WTC11 (cell line): ENCODE measurements at regions not wholly inside any gene's neighbourhood (a gene's known extent, or its start where the extent isn't known, plus 50 kb on each side); places are given as distances from the start of the nearest gene placed in this dataset.

ENCODE experiments used
- ATAC-seq: fragments of 200-7000 bp; cut with Tn5 transposase; 2 replicates; pipeline ENCODE4 v1.10.0; 2021; ENCODE audit warnings: mild to moderate bottlenecking, moderate library complexity
- CTCF ChIA-PET: fragments of 300-600 bp; sonication (Branson Sonifier 250); formaldehyde crosslinking; loops from one replicate; lab custom pipeline; 2021; ENCODE audit warnings: antibody characterized with exemption; lab: Charles Lee
- POLR2A ChIA-PET: fragments of 350-600 bp; sonication (Branson Sonifier 250); formaldehyde crosslinking; loops from one replicate; lab custom pipeline; 2021; ENCODE audit warnings: antibody characterized with exemption; lab: Charles Lee
- DNase-seq: peaks from one replicate; pipeline ENCODE4 v3.0.0; 2021; ENCODE audit warnings: low spot score
- H3K27ac Mint-ChIP-seq: 2 replicates; pipeline ENCODE4 v1.8.0; 2021; ENCODE audit warnings: mixed read lengths
- H3K27me3 Mint-ChIP-seq: 2 replicates; pipeline ENCODE4 v1.8.0; 2021; ENCODE audit warnings: low read depth, mild to moderate bottlenecking, moderate library complexity, mixed read lengths
- H3K36me3 Mint-ChIP-seq: 2 replicates; pipeline ENCODE4 v1.8.0; 2021; ENCODE audit warnings: mixed read lengths
- H3K4me1 Mint-ChIP-seq: 2 replicates; pipeline ENCODE4 v1.8.0; 2022; ENCODE audit warnings: mixed read lengths
- H3K4me3 Mint-ChIP-seq: 2 replicates; pipeline ENCODE4 v1.8.0; 2021; ENCODE audit warnings: mild to moderate bottlenecking, moderate library complexity, mixed read lengths
- H3K9me3 Mint-ChIP-seq: 2 replicates; pipeline ENCODE4 v1.8.0; 2021; ENCODE audit warnings: mixed read lengths
- AFF4 ChIP-seq: sonication (generic); formaldehyde crosslinking; IDR thresholded peaks from 2 replicates; pipeline ENCODE4 v1.8.1; 2023; ENCODE audit warnings: mild to moderate bottlenecking, missing genetic modification reagents, borderline replicate concordance
- ATF3 ChIP-seq: sonication (generic); formaldehyde crosslinking; conservative IDR thresholded peaks from 2 replicates; pipeline ENCODE4 v1.8.1; 2022; ENCODE audit warnings: mild to moderate bottlenecking, missing genetic modification reagents
- CBFB ChIP-seq: sonication (generic); formaldehyde crosslinking; IDR thresholded peaks from 2 replicates; pipeline ENCODE4 v1.8.1; 2022; ENCODE audit warnings: mild to moderate bottlenecking, low read depth, missing genetic modification reagents
- ETV6 ChIP-seq: sonication (generic); formaldehyde crosslinking; IDR thresholded peaks from 2 replicates; pipeline ENCODE4 v1.8.1; 2022; ENCODE audit warnings: mild to moderate bottlenecking, missing genetic modification reagents
- FOXJ3 ChIP-seq: sonication (generic); formaldehyde crosslinking; IDR thresholded peaks from 2 replicates; pipeline ENCODE4 v1.9.0; 2021; ENCODE audit warnings: missing genetic modification reagents, mild to moderate bottlenecking, borderline replicate concordance
- GABPB1 ChIP-seq: sonication (generic); formaldehyde crosslinking; IDR thresholded peaks from 2 replicates; pipeline ENCODE4 v1.8.1; 2023; ENCODE audit warnings: mild to moderate bottlenecking, missing genetic modification reagents
- KAT7 ChIP-seq: sonication (generic); formaldehyde crosslinking; IDR thresholded peaks from 2 replicates; pipeline ENCODE4 v1.8.1; 2023; ENCODE audit warnings: missing genetic modification reagents, mild to moderate bottlenecking, borderline replicate concordance
- MAX ChIP-seq: sonication (generic); formaldehyde crosslinking; IDR thresholded peaks from 2 replicates; pipeline ENCODE4 v1.8.0; 2022; ENCODE audit warnings: mild to moderate bottlenecking, missing genetic modification reagents
- MLX ChIP-seq: sonication (generic); formaldehyde crosslinking; IDR thresholded peaks from 2 replicates; pipeline ENCODE4 v1.8.1; 2023; ENCODE audit warnings: mild to moderate bottlenecking, missing genetic modification reagents, moderate library complexity
- MYBL2 ChIP-seq: sonication (generic); formaldehyde crosslinking; IDR thresholded peaks from 2 replicates; pipeline ENCODE4 v1.8.1; 2023; ENCODE audit warnings: mild to moderate bottlenecking, moderate library complexity, missing genetic modification reagents
- NFATC4 ChIP-seq: fragments of 250-450 bp; sonication (Bioruptor Pico); IDR thresholded peaks from 2 replicates; pipeline ENCODE4 v1.9.0; 2021; ENCODE audit warnings: mild to moderate bottlenecking
- PRRX2 ChIP-seq: fragments of 250-450 bp; sonication (Bioruptor Pico); IDR thresholded peaks from 2 replicates; pipeline ENCODE4 v1.8.0; 2021; ENCODE audit warnings: mild to moderate bottlenecking
- RELA ChIP-seq: sonication (generic); formaldehyde crosslinking; IDR thresholded peaks from 2 replicates; pipeline ENCODE4 v1.8.1; 2022; ENCODE audit warnings: missing genetic modification reagents, mild to moderate bottlenecking, borderline replicate concordance
- SOX15 ChIP-seq: fragments of 250-450 bp; sonication (Bioruptor Pico); IDR thresholded peaks from 2 replicates; pipeline ENCODE4 v1.9.0; 2021; ENCODE audit warnings: mild to moderate bottlenecking
- ZNF121 ChIP-seq: sonication (generic); formaldehyde crosslinking; IDR thresholded peaks from 2 replicates; pipeline ENCODE4 v1.8.0; 2023; ENCODE audit warnings: missing genetic modification reagents
- TF ChIP-seq, protein P1 (sequence below): sonication (generic); formaldehyde crosslinking; IDR thresholded peaks from 2 replicates; pipeline ENCODE4 v1.8.0; 2023; ENCODE audit warnings: missing genetic modification reagents
- TF ChIP-seq, protein P2 (sequence below): fragments of 250-450 bp; sonication (Bioruptor Pico); IDR thresholded peaks from 2 replicates; pipeline ENCODE4 v1.9.0; 2021; ENCODE audit warnings: mild to moderate bottlenecking
- TF ChIP-seq, protein P3 (sequence below): sonication (generic); formaldehyde crosslinking; IDR thresholded peaks from 2 replicates; pipeline ENCODE4 v1.8.1; 2022; ENCODE audit warnings: mild to moderate bottlenecking, moderate library complexity, missing genetic modification reagents
- TF ChIP-seq, protein P4 (sequence below): fragments of 250-450 bp; sonication (Bioruptor Pico); IDR thresholded peaks from 2 replicates; pipeline ENCODE4 v1.8.0; 2021; ENCODE audit warnings: mild to moderate bottlenecking

DNA sequence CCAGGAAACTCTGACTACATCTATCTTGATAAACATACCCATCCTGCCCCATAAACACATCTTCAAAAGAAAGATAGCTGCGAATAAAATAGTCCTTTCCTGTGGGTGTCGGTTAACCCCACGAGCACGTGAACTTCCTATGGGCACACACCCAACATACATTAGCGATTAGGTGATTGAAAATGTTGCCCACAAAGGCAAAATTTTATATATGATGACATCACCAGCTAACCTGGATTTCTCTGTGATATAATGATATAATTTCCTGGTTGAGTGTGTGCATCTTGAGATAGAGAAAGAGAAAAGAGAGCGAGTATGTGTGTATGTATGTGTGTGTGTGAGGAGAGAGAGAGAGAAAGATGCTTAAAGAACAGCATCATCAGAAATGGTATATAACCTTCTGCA, 296.1 kb downstream of the PTPRC start (continued):
- TF ChIP-seq AFF4 (no peak), SOX15 (no peak), CBFB (CRISPR knock-in tag) (no peak), KAT7 (CRISPR knock-in tag) (no peak), NFATC4 (CRISPR knock-in tag) (no peak), PRRX2 (CRISPR knock-in tag) (no peak), FOXJ3 (no peak), RELA (no peak), ETV6 (no peak), MYBL2 (CRISPR knock-in tag) (no peak)

GRCh38 chr1:198935306-198935921, 296.6 kb downstream of the PTPRC start:
- CTCF ChIA-PET = no interaction called here
- H3K27ac Mint-ChIP-seq = no peak overlapping the region
- TF ChIP-seq, protein P1, sequence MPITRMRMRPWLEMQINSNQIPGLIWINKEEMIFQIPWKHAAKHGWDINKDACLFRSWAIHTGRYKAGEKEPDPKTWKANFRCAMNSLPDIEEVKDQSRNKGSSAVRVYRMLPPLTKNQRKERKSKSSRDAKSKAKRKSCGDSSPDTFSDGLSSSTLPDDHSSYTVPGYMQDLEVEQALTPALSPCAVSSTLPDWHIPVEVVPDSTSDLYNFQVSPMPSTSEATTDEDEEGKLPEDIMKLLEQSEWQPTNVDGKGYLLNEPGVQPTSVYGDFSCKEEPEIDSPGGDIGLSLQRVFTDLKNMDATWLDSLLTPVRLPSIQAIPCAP (CRISPR knock-in tag) = no peak
- TF ChIP-seq, protein P2, sequence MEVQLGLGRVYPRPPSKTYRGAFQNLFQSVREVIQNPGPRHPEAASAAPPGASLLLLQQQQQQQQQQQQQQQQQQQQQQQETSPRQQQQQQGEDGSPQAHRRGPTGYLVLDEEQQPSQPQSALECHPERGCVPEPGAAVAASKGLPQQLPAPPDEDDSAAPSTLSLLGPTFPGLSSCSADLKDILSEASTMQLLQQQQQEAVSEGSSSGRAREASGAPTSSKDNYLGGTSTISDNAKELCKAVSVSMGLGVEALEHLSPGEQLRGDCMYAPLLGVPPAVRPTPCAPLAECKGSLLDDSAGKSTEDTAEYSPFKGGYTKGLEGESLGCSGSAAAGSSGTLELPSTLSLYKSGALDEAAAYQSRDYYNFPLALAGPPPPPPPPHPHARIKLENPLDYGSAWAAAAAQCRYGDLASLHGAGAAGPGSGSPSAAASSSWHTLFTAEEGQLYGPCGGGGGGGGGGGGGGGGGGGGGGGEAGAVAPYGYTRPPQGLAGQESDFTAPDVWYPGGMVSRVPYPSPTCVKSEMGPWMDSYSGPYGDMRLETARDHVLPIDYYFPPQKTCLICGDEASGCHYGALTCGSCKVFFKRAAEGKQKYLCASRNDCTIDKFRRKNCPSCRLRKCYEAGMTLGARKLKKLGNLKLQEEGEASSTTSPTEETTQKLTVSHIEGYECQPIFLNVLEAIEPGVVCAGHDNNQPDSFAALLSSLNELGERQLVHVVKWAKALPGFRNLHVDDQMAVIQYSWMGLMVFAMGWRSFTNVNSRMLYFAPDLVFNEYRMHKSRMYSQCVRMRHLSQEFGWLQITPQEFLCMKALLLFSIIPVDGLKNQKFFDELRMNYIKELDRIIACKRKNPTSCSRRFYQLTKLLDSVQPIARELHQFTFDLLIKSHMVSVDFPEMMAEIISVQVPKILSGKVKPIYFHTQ = no peak
- TF ChIP-seq MYBL2 (CRISPR knock-in tag) (no peak), ATF3 (CRISPR knock-in tag) (no peak), GABPB1 (CRISPR knock-in tag) (no peak), MAX (CRISPR knock-in tag) (no peak), ZNF121 (CRISPR knock-in tag) (no peak), AFF4 (no peak), NFATC4 (CRISPR knock-in tag) (no peak), MLX (no peak), ETV6 (no peak)
- TF ChIP-seq, protein P3, sequence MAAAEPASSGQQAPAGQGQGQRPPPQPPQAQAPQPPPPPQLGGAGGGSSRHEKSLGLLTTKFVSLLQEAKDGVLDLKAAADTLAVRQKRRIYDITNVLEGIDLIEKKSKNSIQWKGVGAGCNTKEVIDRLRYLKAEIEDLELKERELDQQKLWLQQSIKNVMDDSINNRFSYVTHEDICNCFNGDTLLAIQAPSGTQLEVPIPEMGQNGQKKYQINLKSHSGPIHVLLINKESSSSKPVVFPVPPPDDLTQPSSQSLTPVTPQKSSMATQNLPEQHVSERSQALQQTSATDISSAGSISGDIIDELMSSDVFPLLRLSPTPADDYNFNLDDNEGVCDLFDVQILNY (CRISPR knock-in tag) = no peak
- TF ChIP-seq, protein P4, sequence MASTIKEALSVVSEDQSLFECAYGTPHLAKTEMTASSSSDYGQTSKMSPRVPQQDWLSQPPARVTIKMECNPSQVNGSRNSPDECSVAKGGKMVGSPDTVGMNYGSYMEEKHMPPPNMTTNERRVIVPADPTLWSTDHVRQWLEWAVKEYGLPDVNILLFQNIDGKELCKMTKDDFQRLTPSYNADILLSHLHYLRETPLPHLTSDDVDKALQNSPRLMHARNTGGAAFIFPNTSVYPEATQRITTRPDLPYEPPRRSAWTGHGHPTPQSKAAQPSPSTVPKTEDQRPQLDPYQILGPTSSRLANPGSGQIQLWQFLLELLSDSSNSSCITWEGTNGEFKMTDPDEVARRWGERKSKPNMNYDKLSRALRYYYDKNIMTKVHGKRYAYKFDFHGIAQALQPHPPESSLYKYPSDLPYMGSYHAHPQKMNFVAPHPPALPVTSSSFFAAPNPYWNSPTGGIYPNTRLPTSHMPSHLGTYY (CRISPR knock-in tag) = no peak
- no peak for DNase-seq
- no peaks in the 10 kb centered on the region for H3K36me3 Mint-ChIP-seq
- peaks cover 1% of the 10 kb centered on the region; the same call in 1 of the 2 replicates for H3K9me3 Mint-ChIP-seq
- H3K27me3 Mint-ChIP-seq = no peaks in the 10 kb centered on the region
- POLR2A ChIA-PET = no interaction called here
- no peak overlapping the region for H3K4me3 Mint-ChIP-seq
- no peak; the same call in 1 of the 2 replicates for ATAC-seq
- peaks cover 28% of the 10 kb centered on the region for H3K4me1 Mint-ChIP-seq
